ENCODE measurements at regions not wholly inside any gene's neighbourhood (a gene's known extent, or its start where the extent isn't known, plus 50 kb on each side); places are given as distances from the start of the nearest gene placed in this dataset.

GRCh38 chr6:169084067-169084466, 169.6 kb downstream of the THBS2 start:
- H3K27ac Mint-ChIP-seq, result no peak overlapping the region
- H3K9me3 Mint-ChIP-seq (ENCODE audit: insufficient read depth), result peaks cover 4% of the 10 kb centered on the region

DNA sequence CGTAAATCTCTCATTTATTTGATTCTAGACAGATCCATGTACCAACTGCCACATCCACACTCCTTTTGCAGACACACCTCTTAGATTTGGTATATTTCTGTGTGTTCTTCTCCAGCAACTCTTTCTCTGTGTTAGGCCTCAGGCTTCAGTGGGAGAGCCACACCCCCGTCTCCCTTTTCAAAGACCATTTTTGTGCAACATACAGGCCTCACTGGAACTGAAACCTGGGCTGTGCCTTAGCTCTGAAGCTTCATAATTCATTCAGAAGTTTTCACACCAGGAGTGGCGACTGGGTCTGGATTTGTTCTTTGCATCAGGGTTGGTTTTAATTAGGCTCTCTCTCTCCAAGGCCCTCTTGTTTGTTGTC, 170.2 kb downstream of the THBS2 start:
- H4K20me1 ChIP-seq (ENCODE audit: control insufficient read depth, insufficient read depth, low read length, poor library complexity, severe bottlenecking), result no peaks in the 10 kb centered on the region
- no peak overlapping the region for H3K27ac Mint-ChIP-seq
- DNase-seq, result no peak
- no peak overlapping the region for H2AFZ ChIP-seq (ENCODE audit: insufficient read depth, low read depth, low read length, poor library complexity, severe bottlenecking)
- H3K9me3 ChIP-seq (ENCODE audit: control extremely low read depth in 1 of 3, control insufficient read depth in 2 of 3, insufficient read depth in 1 of 3, low read length in 2 of 3), result peaks cover 0 to 11% (median 0%) of the 10 kb centered on the region in 3 donors
- H3K79me2 ChIP-seq (ENCODE audit: control insufficient read depth, insufficient read depth, low read length), result no peaks in the 10 kb centered on the region
- TF ChIP-seq CTCF (IDR thresholded peaks at IDR 0.05), result no peak
- TF ChIP-seq EZH2 (IDR thresholded peaks at IDR 0.05; ENCODE audit: borderline replicate concordance, insufficient read depth, low read depth, low read length, poor library complexity, severe bottlenecking), result no peak
- no peak for ATAC-seq (ENCODE audit: low read depth)
- no peaks in the 10 kb centered on the region for H3K36me3 ChIP-seq (replicated peaks in 1 of 2; ENCODE audit: control extremely low read depth in 1 of 2, control insufficient read depth in 1 of 2, extremely low read depth in 1 of 2, insufficient read depth in 2 of 2, low read length in 1 of 2)
- H3K4me3 Mint-ChIP-seq, result no peak overlapping the region
- POLR2A ChIA-PET, result no interaction called here
- no peaks in the 10 kb centered on the region for H3K27me3 ChIP-seq (replicated peaks in 1 of 4; ENCODE audit: control extremely low read depth in 1 of 4, control insufficient read depth in 3 of 4, insufficient read depth in 4 of 4, low read length in 3 of 4)
- H3K27ac ChIP-seq (ENCODE audit: low read length in 2 of 2), result no peak overlapping the region
- no peaks in the 10 kb centered on the region for H3K27me3 Mint-ChIP-seq
- intact Hi-C loops (cut with micrococcal nuclease), result no loop called here
- peaks cover 2% of the 10 kb centered on the region for H3K9me3 Mint-ChIP-seq (ENCODE audit: insufficient read depth)
- no peaks in the 10 kb centered on the region for H3K4me1 Mint-ChIP-seq
- CTCF ChIA-PET, result no interaction called here
- WGBS (ENCODE audit: insufficient coverage), result no CpG with 5 or more reads among the region's 3 CpGs
- H3K4me3 ChIP-seq (ENCODE audit: control extremely low read depth in 1 of 5, extremely low read depth in 1 of 5, insufficient read depth in 1 of 5, low read depth in 2 of 5, low read length in 4 of 5), result no peak overlapping the region
- H3K4me1 ChIP-seq (ENCODE audit: control insufficient read depth in 2 of 2, insufficient read depth in 2 of 2, low read length in 2 of 2), result no peaks in the 10 kb centered on the region
- no peak overlapping the region for H3K4me2 ChIP-seq (replicated peaks; ENCODE audit: low read depth, low read length, poor library complexity, severe bottlenecking)
- H3K9ac ChIP-seq (ENCODE audit: low read length), result no peak overlapping the region

More at GRCh38 chr6:169084067-169084466, 169.6 kb downstream of the THBS2 start:
- CTCF ChIA-PET, result no interaction called here
- no peak for TF ChIP-seq EZH2 (IDR thresholded peaks at IDR 0.05; ENCODE audit: borderline replicate concordance, insufficient read depth, low read depth, low read length, poor library complexity, severe bottlenecking)
- no peak for TF ChIP-seq CTCF (IDR thresholded peaks at IDR 0.05)
- POLR2A ChIA-PET, result no interaction called here
- H3K27ac ChIP-seq (ENCODE audit: low read length in 2 of 2), result no peak overlapping the region
- no peaks in the 10 kb centered on the region for H3K27me3 ChIP-seq (replicated peaks in 1 of 4; ENCODE audit: control extremely low read depth in 1 of 4, control insufficient read depth in 3 of 4, insufficient read depth in 4 of 4, low read length in 3 of 4)
- H4K20me1 ChIP-seq (ENCODE audit: control insufficient read depth, insufficient read depth, low read length, poor library complexity, severe bottlenecking), result no peaks in the 10 kb centered on the region
- peaks cover 0 to 14% (median 0%) of the 10 kb centered on the region in 3 donors for H3K9me3 ChIP-seq (ENCODE audit: control extremely low read depth in 1 of 3, control insufficient read depth in 2 of 3, insufficient read depth in 1 of 3, low read length in 2 of 3)
- H3K36me3 ChIP-seq (replicated peaks in 1 of 2; ENCODE audit: control extremely low read depth in 1 of 2, control insufficient read depth in 1 of 2, extremely low read depth in 1 of 2, insufficient read depth in 2 of 2, low read length in 1 of 2), result no peaks in the 10 kb centered on the region
- intact Hi-C loops (cut with micrococcal nuclease), result no loop called here
- Mint-ChIP-seq H3K4me3 (no peak overlapping the region), H3K27me3 (no peaks in the 10 kb centered on the region), H3K4me1 (no peaks in the 10 kb centered on the region)
- no peak overlapping the region for H2AFZ ChIP-seq (ENCODE audit: insufficient read depth, low read depth, low read length, poor library complexity, severe bottlenecking)
- H3K4me1 ChIP-seq (ENCODE audit: control insufficient read depth in 2 of 2, insufficient read depth in 2 of 2, low read length in 2 of 2), result no peaks in the 10 kb centered on the region
- no peak for DNase-seq
- H3K4me3 ChIP-seq (ENCODE audit: control extremely low read depth in 1 of 5, extremely low read depth in 1 of 5, insufficient read depth in 1 of 5, low read depth in 2 of 5, low read length in 4 of 5), result no peak overlapping the region
- ATAC-seq (ENCODE audit: low read depth), result no peak
- H3K4me2 ChIP-seq (replicated peaks; ENCODE audit: low read depth, low read length, poor library complexity, severe bottlenecking), result no peak overlapping the region
- no peaks in the 10 kb centered on the region for H3K79me2 ChIP-seq (ENCODE audit: control insufficient read depth, insufficient read depth, low read length)
- WGBS (ENCODE audit: insufficient coverage), result 92% methylated on average over 7 of the region's 10 CpGs
- no peak overlapping the region for H3K9ac ChIP-seq (ENCODE audit: low read length)

All from B cell (primary cell).